Activated T-cell treated with anti-CD3 and anti-CD28 coated beads, Interleukin-2, amount 50 U/mL, for 4 hours (primary cell): ENCODE measurements at regions not wholly inside any gene's neighbourhood (a gene's known extent, or its start where the extent isn't known, plus 50 kb on each side); places are given as distances from the start of the nearest gene placed in this dataset.
"Not testable (repeated sequence)": the region's sequence is repeated elsewhere in the genome, so short reads cannot be mapped to it uniquely, and the experiment has no call there.

Source experiments
- ATAC-seq, 2 donors: fragments of 200-7000 bp; cut with Tn5 transposase; one replicate each; pipeline ENCODE4 v1.10.0; 2021
- DNase-seq: peaks from one replicate; pipeline ENCODE4 v3.0.0-alpha.2; 2020
- H3K27me3 Mint-ChIP-seq: one replicate; pipeline ENCODE4 v1.8.0; 2021; ENCODE audit warnings: low read depth, mixed read lengths
- H3K36me3 Mint-ChIP-seq: one replicate; pipeline ENCODE4 v1.8.0; 2022; ENCODE audit warnings: mixed read lengths; ENCODE audit not compliant: insufficient read depth
- H3K4me1 Mint-ChIP-seq: one replicate; pipeline ENCODE4 v1.8.0; 2021; ENCODE audit warnings: low read depth, mixed read lengths
- H3K4me3 Mint-ChIP-seq: one replicate; pipeline ENCODE4 v1.8.0; 2021; ENCODE audit warnings: mild to moderate bottlenecking, moderate library complexity, mixed read lengths
- H3K9me3 Mint-ChIP-seq: one replicate; pipeline ENCODE4 v1.8.0; 2021; ENCODE audit warnings: mixed read lengths

GRCh38 chr6:19939321-19939720, 102.2 kb downstream of the ID4 start:
- DNase-seq, H3K36me3 Mint-ChIP-seq, H3K27me3 Mint-ChIP-seq, H3K4me1 Mint-ChIP-seq, ATAC-seq, H3K4me3 Mint-ChIP-seq, H3K9me3 Mint-ChIP-seq: not testable (repeated sequence)

GRCh38 chr6:19939926-19940325, 102.8 kb downstream of the ID4 start:
- H3K27me3 Mint-ChIP-seq, H3K36me3 Mint-ChIP-seq, DNase-seq, H3K4me1 Mint-ChIP-seq, H3K9me3 Mint-ChIP-seq, ATAC-seq, H3K4me3 Mint-ChIP-seq: not testable (repeated sequence)

GRCh38 chr6:19943042-19943441, 105.9 kb downstream of the ID4 start:
- no peak for ATAC-seq
- H3K27me3 Mint-ChIP-seq, result no peaks in the 10 kb centered on the region

GRCh38 chr6:19945843-19946358, 108.7 kb downstream of the ID4 start:
- Mint-ChIP-seq H3K9me3 (peaks cover 14% of the 10 kb centered on the region), H3K36me3 (no peaks in the 10 kb centered on the region), H3K4me1 (no peaks in the 10 kb centered on the region), H3K27me3 (no peaks in the 10 kb centered on the region), H3K4me3 (no peak overlapping the region)
- no peak for ATAC-seq
- no peak for DNase-seq

More at GRCh38 chr6:19943042-19943441, 105.9 kb downstream of the ID4 start:
- no peaks in the 10 kb centered on the region for H3K4me1 Mint-ChIP-seq
- no peak overlapping the region for H3K4me3 Mint-ChIP-seq
- no peaks in the 10 kb centered on the region for H3K36me3 Mint-ChIP-seq
- DNase-seq, result no peak
- no peaks in the 10 kb centered on the region for H3K9me3 Mint-ChIP-seq

- ATAC-seq (no peak), DNase-seq (no peak)
- Mint-ChIP-seq H3K9me3 (peaks cover 19% of the 10 kb centered on the region), H3K27me3 (no peaks in the 10 kb centered on the region), H3K4me1 (no peaks in the 10 kb centered on the region), H3K4me3 (no peak overlapping the region), H3K36me3 (no peaks in the 10 kb centered on the region)
Observed at GRCh38 chr6:19949155-19949554, 112.0 kb downstream of the ID4 start.

GRCh38 chr6:19964115-19964514, 126.9 kb downstream of the ID4 start:
- ATAC-seq, result no peak

GRCh38 chr6:19968201-19968600, 131.0 kb downstream of the ID4 start:
- no peak overlapping the region for H3K4me3 Mint-ChIP-seq
- DNase-seq, result no peak
- no peaks in the 10 kb centered on the region for H3K9me3 Mint-ChIP-seq
- no peak for ATAC-seq
- H3K36me3 Mint-ChIP-seq, result no peaks in the 10 kb centered on the region
- H3K27me3 Mint-ChIP-seq, result peaks cover 3% of the 10 kb centered on the region
- H3K4me1 Mint-ChIP-seq, result no peaks in the 10 kb centered on the region

More at GRCh38 chr6:19964115-19964514, 126.9 kb downstream of the ID4 start:
- no peak for DNase-seq
- no peaks in the 10 kb centered on the region for H3K36me3 Mint-ChIP-seq
- no peaks in the 10 kb centered on the region for H3K9me3 Mint-ChIP-seq
- H3K4me3 Mint-ChIP-seq, result no peak overlapping the region
- H3K4me1 Mint-ChIP-seq, result no peaks in the 10 kb centered on the region
- H3K27me3 Mint-ChIP-seq, result peaks cover under 1% of the 10 kb centered on the region

GRCh38 chr6:19972221-19972620, 135.1 kb downstream of the ID4 start:
- Mint-ChIP-seq H3K9me3 (no peaks in the 10 kb centered on the region), H3K27me3 (peaks cover 3% of the 10 kb centered on the region), H3K4me3 (no peak overlapping the region), H3K36me3 (no peaks in the 10 kb centered on the region), H3K4me1 (no peaks in the 10 kb centered on the region)
- ATAC-seq, result no peak
- DNase-seq, result no peak

GRCh38 chr6:19976411-19977129, 139.4 kb downstream of the ID4 start:
- H3K36me3 Mint-ChIP-seq, result no peaks in the 10 kb centered on the region
- DNase-seq (no peak), ATAC-seq (no peak)
- no peaks in the 10 kb centered on the region for H3K9me3 Mint-ChIP-seq
- H3K4me1 Mint-ChIP-seq, result no peaks in the 10 kb centered on the region
- no peaks in the 10 kb centered on the region for H3K27me3 Mint-ChIP-seq
- H3K4me3 Mint-ChIP-seq, result no peak overlapping the region

- Mint-ChIP-seq H3K4me3 (no peak overlapping the region), H3K27me3 (peaks cover 5% of the 10 kb centered on the region), H3K36me3 (no peaks in the 10 kb centered on the region), H3K4me1 (no peaks in the 10 kb centered on the region), H3K9me3 (no peaks in the 10 kb centered on the region)
- ATAC-seq (no peak), DNase-seq (no peak)
Observed at GRCh38 chr6:19979059-19979458, 141.9 kb downstream of the ID4 start.

GRCh38 chr6:19979986-19980385, 142.8 kb downstream of the ID4 start:
- no peaks in the 10 kb centered on the region for H3K4me1 Mint-ChIP-seq
- H3K4me3 Mint-ChIP-seq, result no peak overlapping the region
- H3K27me3 Mint-ChIP-seq, result peaks cover 6% of the 10 kb centered on the region
- no peak for DNase-seq
- no peak for ATAC-seq
- no peaks in the 10 kb centered on the region for H3K36me3 Mint-ChIP-seq
- H3K9me3 Mint-ChIP-seq, result no peaks in the 10 kb centered on the region

- DNase-seq, result no peak
- peaks cover 6% of the 10 kb centered on the region for H3K27me3 Mint-ChIP-seq
- no peaks in the 10 kb centered on the region for H3K9me3 Mint-ChIP-seq
- no peak overlapping the region for H3K4me3 Mint-ChIP-seq
- ATAC-seq, result no peak
- H3K36me3 Mint-ChIP-seq, result no peaks in the 10 kb centered on the region
- H3K4me1 Mint-ChIP-seq, result no peaks in the 10 kb centered on the region
Observed at GRCh38 chr6:19983374-19983773, 146.2 kb downstream of the ID4 start.

- DNase-seq (no peak), ATAC-seq (no peak)
- Mint-ChIP-seq H3K4me1 (no peaks in the 10 kb centered on the region), H3K4me3 (no peak overlapping the region), H3K27me3 (peaks cover 7% of the 10 kb centered on the region), H3K36me3 (no peaks in the 10 kb centered on the region), H3K9me3 (no peaks in the 10 kb centered on the region)
Observed at GRCh38 chr6:19986691-19987438, 149.7 kb downstream of the ID4 start.

GRCh38 chr6:19988555-19988954, 151.4 kb downstream of the ID4 start:
- Mint-ChIP-seq H3K36me3 (no peaks in the 10 kb centered on the region), H3K4me3 (no peak overlapping the region), H3K27me3 (peaks cover 11% of the 10 kb centered on the region), H3K9me3 (no peaks in the 10 kb centered on the region), H3K4me1 (no peaks in the 10 kb centered on the region)
- no peak for DNase-seq
- ATAC-seq, result no peak

- ATAC-seq (no peak), DNase-seq (no peak)
- H3K4me3 Mint-ChIP-seq, result no peak overlapping the region
- no peaks in the 10 kb centered on the region for H3K4me1 Mint-ChIP-seq
- no peaks in the 10 kb centered on the region for H3K36me3 Mint-ChIP-seq
- no peaks in the 10 kb centered on the region for H3K9me3 Mint-ChIP-seq
- peaks cover 8% of the 10 kb centered on the region for H3K27me3 Mint-ChIP-seq
Observed at GRCh38 chr6:19991176-19991575, 154.0 kb downstream of the ID4 start.
